Heart left ventricle (tissue), 16 donors: ENCODE measurements at regions not wholly inside any gene's neighbourhood (a gene's known extent, or its start where the extent isn't known, plus 50 kb on each side); places are given as distances from the start of the nearest gene placed in this dataset.

ENCODE experiments used
- ATAC-seq, 4 donors: fragments of 200-7000 bp; cut with Tn5 transposase; one replicate each; pipeline ENCODE4 v1.9.1; 2020 to 2022; ENCODE audit warnings: moderate library complexity in 4 of 4, mild to moderate bottlenecking in 3 of 4, moderate number of reproducible peaks in 1 of 4
- DNase-seq, 5 donors: peaks; one replicate each; pipeline ENCODE4 v3.0.0-alpha.2; 2020
- H3K27ac ChIP-seq, 12 donors: fragments of 200-600 bp; sonication (generic) in 4 of 12; one replicate each; pipeline versions ENCODE4 v1.5.0 to v1.8.0; 2016 to 2022; ENCODE audit warnings: mild to moderate bottlenecking in 2 of 12
- H3K27me3 ChIP-seq, 9 donors: fragments of 200-600 bp; sonication (generic) in 2 of 9; one replicate each; pipeline versions ENCODE4 v1.5.1 to v1.8.0; 2016 to 2022; ENCODE audit warnings: mild to moderate bottlenecking in 3 of 9
- H3K36me3 ChIP-seq, 9 donors: fragments of 200-600 bp; sonication (generic) in 2 of 9; one replicate each; pipeline versions ENCODE4 v1.5.0 to v1.8.0; 2018 to 2022; ENCODE audit warnings: mild to moderate bottlenecking in 2 of 9
- H3K4me1 ChIP-seq, 12 donors: fragments of 200-600 bp; sonication (generic) in 4 of 12; one replicate each; pipeline versions ENCODE4 v1.5.0 to v1.8.0; 2016 to 2022; ENCODE audit warnings: mild to moderate bottlenecking in 3 of 12
- H3K4me3 ChIP-seq, 12 donors: fragments of 200-600 bp; sonication (generic) in 4 of 12; one replicate each; pipeline versions ENCODE4 v1.5.0 to v1.8.0; 2017 to 2022; ENCODE audit warnings: mild to moderate bottlenecking in 9 of 12, moderate library complexity in 4 of 12
- H3K9me3 ChIP-seq, 12 donors: fragments of 200-600 bp; sonication (generic) in 4 of 12; one replicate each; pipeline versions ENCODE4 v1.5.0 to v1.8.0; 2016 to 2022; ENCODE audit warnings: mild to moderate bottlenecking in 1 of 12
- CTCF ChIP-seq, 12 donors: fragments of 200-600 bp; sonication (generic) in 4 of 12; IDR thresholded peaks; one replicate each; pipeline versions ENCODE4 v1.5.0 to v1.8.0; 2018 to 2022; ENCODE audit warnings: antibody characterized with exemption in 12 of 12, mild to moderate bottlenecking in 5 of 12
- POLR2A ChIP-seq, 2 donors: fragments of 450-650 bp; IDR thresholded peaks; one replicate each; pipeline ENCODE4 v1.6.1; 2017; ENCODE audit warnings: antibody characterized with exemption in 2 of 2, mild to moderate bottlenecking in 2 of 2, moderate library complexity in 2 of 2
- WGBS, 4 donors: extraction: QIAGEN DNeasy Blood & Tissue Kit in 2 of 4; methylation state at CpG; one replicate each; pipeline versions ENCODE4 v1.1.5 to v1.1.7; 2013 to 2018; 5-methylcytosine and 5-hydroxymethylcytosine counted together
- intact Hi-C, 10 donors: fragments of 100-400 bp; cut with DNase I; formaldehyde crosslinking; loops; one replicate each; pipeline versions ENCODE4 v1.11.1 to v1.14.2; 2022
- donor health status: ischemic (EF 13 %, LVEDD 7.1; RV severe dilation, severe dysfunction).
- donor health status: healthy with polysubstance abuse.
- donor health status: DM: no; HTN: yes; CAD: no.
- donor health status: DM: no; HTN: no; CAD: no.
- donor health status: ischemic (EF 25% LVEDD 6.9; RV normal size, moderate dysfunction).
- donor health status: ischemic (EF 25% LVEDD 5.7; RV mildly dilated, moderate dysfunction).
- donor health status: healthy.
- donor health status: DM: yes; HTN: yes; CAD: no.
- donor health status: ischemic (EF 35%, LVEDD 5.7; RV mildly dilated, moderate dysfunction).
- donor health status: nonischemic (EF 11% LVEDD 7.7; RV severe dilation, severe dysfunction).
- donor health status: DM: yes; HTN: yes; CAD: no.
- donor health status: PGD.
- donor health status: ischemic (EF 29% LVEDD 5.4; RV normal size, mild dysfunction).
- donor health status: nonischemic (EF 23%, LVEDD 6.1; RV moderate dilation, normal function).

DNA sequence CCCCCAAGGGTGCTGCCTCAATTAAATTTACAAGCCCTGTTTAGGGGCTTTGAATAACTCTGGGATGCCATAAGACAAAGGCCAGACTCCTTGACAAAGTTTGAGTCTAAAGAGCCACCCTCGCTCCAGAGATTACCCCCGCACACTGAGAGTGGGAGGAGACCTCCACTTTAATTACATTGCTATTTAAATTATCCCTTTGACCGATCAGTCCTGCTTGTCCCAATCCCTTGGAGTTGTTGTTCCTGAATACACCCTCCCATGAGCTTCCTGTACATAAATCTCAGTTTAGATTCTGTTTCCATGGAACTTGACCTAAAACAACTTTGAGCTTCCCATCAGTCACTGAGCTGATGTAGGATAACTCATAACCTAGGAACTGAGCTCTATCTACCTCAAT lies 596.3 kb downstream of the PYDC2 start:
- TF ChIP-seq CTCF (IDR thresholded peaks at IDR 0.05), result no peak
- no peak for TF ChIP-seq POLR2A (IDR thresholded peaks at IDR 0.05)
- ATAC-seq, result no peak
- 67 to 85% (median 80%) methylated on average over 3 of the region's 3 CpGs for WGBS, 4 donors
- Histone ChIP-seq H3K4me1 (peaks cover 0 to 7% (median 0%) of the 10 kb centered on the region in 12 donors), H3K36me3 (no peaks in the 10 kb centered on the region), H3K27me3 (no peaks in the 10 kb centered on the region), H3K9me3 (no peaks in the 10 kb centered on the region), H3K27ac (no peak overlapping the region), H3K4me3 (no peak overlapping the region)
- intact Hi-C loops, result no loop called here
- DNase-seq, result no peak

- Histone ChIP-seq H3K4me1 (peaks cover 0 to 1% (median 0%) of the 10 kb centered on the region in 12 donors), H3K27ac (no peak overlapping the region), H3K36me3 (no peaks in the 10 kb centered on the region), H3K4me3 (no peak overlapping the region), H3K9me3 (no peaks in the 10 kb centered on the region), H3K27me3 (no peaks in the 10 kb centered on the region)
- ATAC-seq (no peak), DNase-seq (no peak)
- TF ChIP-seq POLR2A (IDR thresholded peaks at IDR 0.05), result no peak
- TF ChIP-seq CTCF (IDR thresholded peaks at IDR 0.05), result no peak
- WGBS, 4 donors, result 69 to 80% (median 77%) methylated on average over 3 of the region's 3 CpGs
- intact Hi-C loops, result no loop called here
Observed at GRCh38 chr3:192060160-192060781, 599.3 kb downstream of the PYDC2 start.

- 87 to 96% (median 94%) methylated on average over 2 of the region's 2 CpGs for WGBS, 4 donors
- Histone ChIP-seq H3K9me3 (no peaks in the 10 kb centered on the region), H3K4me1 (no peaks in the 10 kb centered on the region), H3K27me3 (no peaks in the 10 kb centered on the region), H3K4me3 (no peak overlapping the region), H3K36me3 (no peaks in the 10 kb centered on the region), H3K27ac (no peak overlapping the region)
- DNase-seq, result no peak
- TF ChIP-seq POLR2A (IDR thresholded peaks at IDR 0.05) (no peak), CTCF (IDR thresholded peaks at IDR 0.05) (no peak)
- ATAC-seq, result no peak
- intact Hi-C loops, result no loop called here
Observed at GRCh38 chr3:192061426-192061825, 600.5 kb downstream of the PYDC2 start.

- Histone ChIP-seq H3K27me3 (no peaks in the 10 kb centered on the region), H3K4me3 (no peak overlapping the region), H3K36me3 (no peaks in the 10 kb centered on the region), H3K9me3 (no peaks in the 10 kb centered on the region), H3K27ac (no peak overlapping the region), H3K4me1 (no peaks in the 10 kb centered on the region)
- DNase-seq (no peak), ATAC-seq (no peak)
- 60 to 95% (median 68%) methylated on average over 3 of the region's 3 CpGs for WGBS, 4 donors
- intact Hi-C loops, result no loop called here
- TF ChIP-seq POLR2A (IDR thresholded peaks at IDR 0.05), result no peak
- no peak for TF ChIP-seq CTCF (IDR thresholded peaks at IDR 0.05)
Observed at GRCh38 chr3:192062186-192062585, 601.2 kb downstream of the PYDC2 start.
